SK-N-SH treated with all-trans-retinoic acid at 6 μM for 48 hours (cell line): ENCODE measurements at regions not wholly inside any gene's neighbourhood (a gene's known extent, or its start where the extent isn't known, plus 50 kb on each side); places are given as distances from the start of the nearest gene placed in this dataset.

Source experiments
- ATAC-seq: fragments of 200-7000 bp; cut with Tn5 transposase; 3 replicates; pipeline ENCODE4 v1.9.1; 2020; ENCODE audit warnings: mild to moderate bottlenecking, moderate library complexity
- ARNTL ChIP-seq: fragments of 450-650 bp; formaldehyde crosslinking; IDR thresholded peaks from 2 replicates; pipeline ENCODE4 v1.5.0; 2020; ENCODE audit warnings: low read depth, mild to moderate bottlenecking, moderate library complexity, borderline replicate concordance
- BACH2 ChIP-seq: fragments of 250-450 bp; sonication (Bioruptor Pico); IDR thresholded peaks from 2 replicates; pipeline ENCODE4 v1.9.0; 2021; ENCODE audit warnings: mild to moderate bottlenecking, borderline replicate concordance
- CREB5 ChIP-seq: fragments of 250-450 bp; sonication (Bioruptor Pico); IDR thresholded peaks from 2 replicates; pipeline ENCODE4 v1.5.1; 2020; ENCODE audit warnings: low read depth, mild to moderate bottlenecking, moderate library complexity
- CSDC2 ChIP-seq: fragments of 250-450 bp; sonication (Bioruptor Pico); IDR thresholded peaks from 2 replicates; pipeline ENCODE4 v1.5.0; 2020; ENCODE audit warnings: mild to moderate bottlenecking, moderate library complexity
- CSRNP3 ChIP-seq: fragments of 250-450 bp; sonication (Bioruptor Pico); IDR thresholded peaks from 2 replicates; pipeline ENCODE4 v1.5.1; 2021; ENCODE audit warnings: mild to moderate bottlenecking, moderate library complexity
- ESRRG ChIP-seq: fragments of 250-450 bp; sonication (Bioruptor Pico); IDR thresholded peaks from 2 replicates; pipeline ENCODE4 v1.6.1; 2021; ENCODE audit warnings: mild to moderate bottlenecking
- GLIS3 ChIP-seq: fragments of 250-450 bp; sonication (Bioruptor Pico); IDR thresholded peaks from 2 replicates; pipeline ENCODE4 v1.5.0; 2020; ENCODE audit warnings: mild to moderate bottlenecking, moderate library complexity
- ISL1 ChIP-seq: fragments of 250-450 bp; sonication (Bioruptor Pico); IDR thresholded peaks from 2 replicates; pipeline ENCODE4 v2.1.2; 2022; ENCODE audit warnings: mild to moderate bottlenecking, moderate library complexity
- OSR1 ChIP-seq: fragments of 250-450 bp; sonication (Bioruptor Pico); IDR thresholded peaks from 2 replicates; pipeline ENCODE4 v1.8.0; 2022; ENCODE audit warnings: moderate library complexity, mild to moderate bottlenecking, inconsistent platforms
- PATZ1 ChIP-seq: fragments of 250-450 bp; sonication (Bioruptor Pico); IDR thresholded peaks from 2 replicates; pipeline ENCODE4 v1.8.0; 2020; ENCODE audit warnings: mild to moderate bottlenecking, moderate library complexity, borderline replicate concordance
- POU6F1 ChIP-seq: fragments of 250-450 bp; sonication (Bioruptor Pico); IDR thresholded peaks from 2 replicates; pipeline ENCODE4 v1.8.0; 2021; ENCODE audit warnings: low read depth, mild to moderate bottlenecking, moderate library complexity, borderline replicate concordance
- RARB ChIP-seq: fragments of 250-450 bp; sonication (Bioruptor Pico); IDR thresholded peaks from 2 replicates; pipeline ENCODE4 v1.8.0; 2021; ENCODE audit warnings: mild to moderate bottlenecking, moderate library complexity
- SNAI2 ChIP-seq: fragments of 250-450 bp; sonication (Bioruptor Pico); IDR thresholded peaks from 2 replicates; pipeline ENCODE4 v1.5.0; 2020; ENCODE audit warnings: mild to moderate bottlenecking, moderate library complexity
- TOX ChIP-seq: fragments of 250-450 bp; sonication (Bioruptor Pico); IDR thresholded peaks from 2 replicates; pipeline ENCODE4 v1.8.0; 2021; ENCODE audit warnings: mild to moderate bottlenecking, moderate library complexity, borderline replicate concordance
- ZC3H10 ChIP-seq: fragments of 250-450 bp; sonication (Bioruptor Pico); IDR thresholded peaks from 2 replicates; pipeline ENCODE4 v1.5.1; 2021; ENCODE audit warnings: mild to moderate bottlenecking, moderate library complexity
- ZFP3 ChIP-seq: fragments of 250-450 bp; sonication (Bioruptor Pico); IDR thresholded peaks from 2 replicates; pipeline ENCODE4 v1.5.0; 2020; ENCODE audit warnings: mild to moderate bottlenecking, moderate library complexity
- ZFP30 ChIP-seq: fragments of 450-650 bp; formaldehyde crosslinking; IDR thresholded peaks from 2 replicates; pipeline ENCODE4 v1.5.0; 2022; ENCODE audit warnings: mild to moderate bottlenecking, moderate library complexity
- ZNF565 ChIP-seq: fragments of 450-650 bp; formaldehyde crosslinking; conservative IDR thresholded peaks from 2 replicates; pipeline ENCODE4 v1.5.0; 2020; ENCODE audit warnings: low read depth, mild to moderate bottlenecking, moderate library complexity
- ZNF70 ChIP-seq: fragments of 450-650 bp; formaldehyde crosslinking; IDR thresholded peaks from 2 replicates; pipeline ENCODE4 v1.5.0; 2020; ENCODE audit warnings: mild to moderate bottlenecking, moderate library complexity
- ZNF8 ChIP-seq: fragments of 450-650 bp; formaldehyde crosslinking; IDR thresholded peaks from 2 replicates; pipeline ENCODE4 v1.5.0; 2020; ENCODE audit warnings: mild to moderate bottlenecking, moderate library complexity

GRCh38 chr2:42856106-42856860 is 63.9 kb upstream of the HAAO start:
- TF ChIP-seq CSRNP3 (CRISPR knock-in tag): no peak
- no peak for TF ChIP-seq ISL1 (CRISPR knock-in tag)
- TF ChIP-seq CSDC2: no peak
- TF ChIP-seq ZFP30 (CRISPR knock-in tag): no peak
- no peak for TF ChIP-seq ZC3H10 (CRISPR knock-in tag)

GRCh38 chr2:42855221-42855970 is 63.0 kb upstream of the HAAO start:
- TF ChIP-seq CSDC2 (no peak), SNAI2 (CRISPR knock-in tag) (no peak), GLIS3 (CRISPR knock-in tag) (no peak), ZNF8 (CRISPR knock-in tag) (no peak), BACH2 (CRISPR knock-in tag) (no peak), RARB (no peak), ZC3H10 (CRISPR knock-in tag) (no peak)

More at GRCh38 chr2:42856106-42856860, 63.9 kb upstream of the HAAO start:
- no peak for ATAC-seq

GRCh38 chr2:42854207-42854818 is 61.9 kb upstream of the HAAO start:
- TF ChIP-seq ZFP3 (CRISPR knock-in tag): no peak
- no peak for TF ChIP-seq BACH2 (CRISPR knock-in tag)
- TF ChIP-seq ZC3H10 (CRISPR knock-in tag): no peak
- TF ChIP-seq SNAI2 (CRISPR knock-in tag): no peak
- TF ChIP-seq ZFP30 (CRISPR knock-in tag): no peak
- no peak for TF ChIP-seq GLIS3 (CRISPR knock-in tag)
- TF ChIP-seq ISL1 (CRISPR knock-in tag): no peak
- no peak for TF ChIP-seq RARB
- no peak for TF ChIP-seq PATZ1 (CRISPR knock-in tag)
- no peak for TF ChIP-seq CSRNP3 (CRISPR knock-in tag)
- TF ChIP-seq TOX (CRISPR knock-in tag): no peak
- TF ChIP-seq ARNTL (CRISPR knock-in tag): no peak
- ATAC-seq: no peak

More at GRCh38 chr2:42855221-42855970, 63.0 kb upstream of the HAAO start:
- ATAC-seq: no peak

DNA sequence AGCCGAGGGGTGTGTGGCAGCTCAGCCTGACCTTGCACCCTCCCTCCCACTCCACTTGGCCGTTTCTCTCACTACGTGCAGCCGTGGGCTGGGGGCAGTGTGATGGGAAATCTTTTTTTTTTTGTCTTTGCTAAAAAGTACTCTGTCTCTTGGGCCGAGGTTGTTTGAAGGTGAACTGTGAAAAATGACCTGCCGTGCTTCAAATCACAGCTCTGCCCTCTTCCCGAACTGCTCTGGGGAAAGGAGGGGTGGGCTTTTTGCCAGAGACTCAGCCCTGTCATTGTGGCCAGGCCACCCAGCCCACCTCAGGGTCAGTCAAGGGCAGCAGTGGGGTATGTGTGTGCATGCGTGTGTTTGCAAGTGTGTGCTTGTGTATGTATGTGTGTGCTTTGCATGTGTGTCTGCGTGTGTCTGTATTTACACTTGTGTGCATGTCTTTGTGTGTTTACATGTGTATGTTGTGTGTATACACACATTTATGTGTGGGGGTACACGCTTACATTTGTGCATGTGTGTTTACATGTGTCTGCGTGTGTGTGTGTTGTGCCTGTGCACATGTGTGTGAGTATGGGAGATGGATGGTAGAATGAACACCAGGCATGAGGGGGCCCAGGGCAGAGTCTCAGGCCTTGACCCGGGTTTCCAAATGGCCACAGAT is 61.3 kb upstream of the HAAO start:
- no peak for ATAC-seq
- TF ChIP-seq PATZ1 (CRISPR knock-in tag) (no peak), BACH2 (CRISPR knock-in tag) (no peak), ZNF565 (CRISPR knock-in tag) (no peak), ZFP3 (CRISPR knock-in tag) (no peak), ZFP30 (CRISPR knock-in tag) (no peak), POU6F1 (CRISPR knock-in tag) (no peak), CREB5 (no peak), RARB (no peak), CSRNP3 (CRISPR knock-in tag) (no peak), ISL1 (CRISPR knock-in tag) (no peak), OSR1 (CRISPR knock-in tag) (no peak), ZNF70 (no peak), ESRRG (CRISPR knock-in tag) (no peak), ARNTL (CRISPR knock-in tag) (no peak)
